GM18507 (cell line): ENCODE measurements at regions not wholly inside any gene's neighbourhood (a gene's known extent, or its start where the extent isn't known, plus 50 kb on each side); places are given as distances from the start of the nearest gene placed in this dataset.
"Not testable (repeated sequence)": the region's sequence is repeated elsewhere in the genome, so short reads cannot be mapped to it uniquely, and the experiment has no call there.

ENCODE experiments used
- DNase-seq: peaks from one replicate; pipeline ENCODE4 v3.0.0; 2011; ENCODE audit warnings: low read depth; ENCODE audit not compliant: insufficient read length; ENCODE audit errors: extremely low spot score
- FAIRE-seq: peaks from 2 replicates; lab custom pipeline; 2011; peaks lifted over from hg19 to GRCh38; lab: Jason Lieb, UNC

DNA sequence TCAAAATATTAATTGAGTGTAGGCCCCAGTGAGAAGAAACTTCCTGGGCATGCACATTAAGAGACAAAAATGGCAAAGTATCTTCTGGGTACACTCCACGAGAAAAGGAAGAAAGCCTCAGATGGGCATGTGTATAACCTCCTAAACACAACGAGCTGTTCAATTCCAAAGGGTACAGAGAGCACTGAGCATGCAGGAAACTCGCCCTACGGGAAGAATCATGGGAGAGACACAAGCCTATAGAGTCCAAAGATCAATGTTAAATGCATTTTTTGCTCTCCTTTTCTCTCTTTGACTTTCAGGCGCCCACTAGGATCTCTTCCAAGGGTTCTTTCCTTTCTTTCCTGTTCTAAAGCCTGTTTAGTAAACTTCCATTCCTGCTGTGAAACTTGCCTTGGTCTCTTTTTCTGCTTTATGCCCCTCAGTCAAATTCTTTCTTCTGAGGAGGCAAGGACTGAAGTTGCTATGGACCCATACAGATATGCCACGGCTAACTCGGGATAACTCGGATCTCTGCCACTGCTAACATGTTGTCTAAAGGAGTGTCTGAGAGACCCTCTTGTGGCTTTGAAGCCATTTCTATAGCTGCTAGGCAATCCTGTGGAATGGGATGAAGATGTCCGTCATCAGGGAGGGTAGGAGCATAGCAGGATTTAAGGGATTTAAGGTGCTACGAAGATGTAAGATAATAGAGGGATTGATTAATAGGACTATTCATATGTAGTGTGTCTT is 99.5 kb upstream of the MTLN start:
- DNase-seq, FAIRE-seq: not testable (repeated sequence)

GRCh38 chr2:110310988-110311475 is 98.7 kb upstream of the MTLN start:
- not testable (repeated sequence) for FAIRE-seq, DNase-seq

DNA sequence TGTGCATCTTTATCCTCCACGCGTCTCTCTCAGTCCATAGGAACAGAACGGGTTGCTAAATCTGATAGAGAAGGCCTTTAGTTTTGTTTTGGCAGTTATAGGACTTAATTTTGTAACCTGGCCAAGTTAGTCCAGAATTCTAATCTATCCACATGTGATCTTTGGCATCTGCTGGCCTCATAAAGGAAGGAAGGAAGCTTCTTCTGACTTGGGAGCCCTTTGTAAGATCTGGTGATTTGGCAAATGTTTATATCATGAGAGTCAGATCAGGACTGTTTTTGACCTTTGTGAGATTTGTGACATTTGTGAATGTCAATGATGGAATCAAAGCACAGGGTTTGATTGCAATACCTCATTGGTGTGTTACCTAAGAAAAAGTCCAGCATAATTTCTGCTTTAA is 96.4 kb upstream of the MTLN start:
- FAIRE-seq, DNase-seq: not testable (repeated sequence)

DNA sequence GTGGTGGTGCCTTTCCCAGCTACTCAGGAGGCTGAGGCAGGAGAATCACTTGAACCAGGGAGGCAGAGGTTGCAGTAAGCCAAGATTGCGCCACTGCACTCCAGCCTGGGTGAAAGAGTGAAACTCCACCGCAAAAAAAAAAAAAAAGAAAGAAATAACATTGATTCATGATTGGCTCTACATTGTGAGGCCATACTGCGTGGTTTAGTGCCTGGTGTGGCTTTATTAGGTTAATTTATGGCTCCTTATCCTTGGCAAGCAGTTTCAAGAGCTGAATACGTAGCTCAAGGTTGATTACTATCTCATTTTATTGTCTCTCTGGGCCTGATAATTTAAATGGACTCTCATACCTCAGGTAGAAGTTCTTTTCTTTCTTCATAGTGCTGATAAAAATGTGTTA is 80.5 kb upstream of the MTLN start:
- not testable (repeated sequence) for DNase-seq, FAIRE-seq

GRCh38 chr2:110291909-110292579 is 79.7 kb upstream of the MTLN start:
- FAIRE-seq, DNase-seq: not testable (repeated sequence)

DNA sequence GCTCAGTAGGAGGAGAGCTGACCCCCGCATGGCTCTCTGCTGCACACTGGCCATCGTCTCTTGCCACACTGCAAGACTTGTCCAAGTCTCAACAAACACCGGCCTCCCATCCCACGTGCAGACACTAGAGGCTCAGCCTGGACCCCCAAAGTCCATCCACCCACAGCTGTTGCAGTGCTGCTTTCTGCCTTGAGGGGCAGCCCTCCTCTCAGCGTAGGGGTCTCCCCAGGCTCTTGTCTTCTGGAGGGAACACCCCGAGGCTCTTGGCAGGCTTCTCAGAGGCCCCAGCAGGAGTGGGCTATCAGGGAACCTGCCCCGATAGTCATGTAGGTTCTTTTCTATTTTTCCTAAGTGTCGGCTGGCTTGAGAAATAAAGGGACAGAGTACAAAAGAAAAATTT is 75.5 kb upstream of the MTLN start:
- DNase-seq, FAIRE-seq: not testable (repeated sequence)

DNA sequence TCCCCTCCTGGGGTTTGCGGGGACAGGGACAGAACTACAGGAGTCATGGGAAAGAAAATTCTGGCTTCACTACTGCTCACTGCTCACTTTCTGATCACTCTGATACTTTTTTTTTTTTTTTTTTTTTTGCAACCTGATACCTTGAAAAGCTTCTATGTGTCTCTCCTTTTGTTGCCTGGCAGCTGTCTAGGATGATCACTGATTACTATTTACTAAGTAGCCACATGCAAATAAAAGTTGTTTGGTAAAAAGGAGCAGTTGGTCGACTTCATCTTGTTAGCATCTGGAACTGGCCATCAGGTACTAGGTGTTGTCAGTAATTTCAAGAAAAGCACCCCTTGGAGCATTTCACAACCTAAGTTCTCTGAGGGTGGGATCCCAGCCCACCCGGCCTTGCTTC is 74.9 kb upstream of the MTLN start:
- not testable (repeated sequence) for DNase-seq, FAIRE-seq

- DNase-seq, FAIRE-seq: not testable (repeated sequence)
These were observed 72.7 kb upstream of the MTLN start for GRCh38 chr2:110285002-110285401.

- not testable (repeated sequence) for FAIRE-seq
These were observed 68.5 kb upstream of the MTLN start for GRCh38 chr2:110280804-110281203.

GRCh38 chr2:110277054-110277453 is 64.7 kb upstream of the MTLN start:
- not testable (repeated sequence) for FAIRE-seq

More at GRCh38 chr2:110280804-110281203, 68.5 kb upstream of the MTLN start:
- DNase-seq: not testable (repeated sequence)

GRCh38 chr2:110276092-110276491 is 63.7 kb upstream of the MTLN start:
- not testable (repeated sequence) for DNase-seq, FAIRE-seq

More at GRCh38 chr2:110277054-110277453, 64.7 kb upstream of the MTLN start:
- DNase-seq: not testable (repeated sequence)

DNA sequence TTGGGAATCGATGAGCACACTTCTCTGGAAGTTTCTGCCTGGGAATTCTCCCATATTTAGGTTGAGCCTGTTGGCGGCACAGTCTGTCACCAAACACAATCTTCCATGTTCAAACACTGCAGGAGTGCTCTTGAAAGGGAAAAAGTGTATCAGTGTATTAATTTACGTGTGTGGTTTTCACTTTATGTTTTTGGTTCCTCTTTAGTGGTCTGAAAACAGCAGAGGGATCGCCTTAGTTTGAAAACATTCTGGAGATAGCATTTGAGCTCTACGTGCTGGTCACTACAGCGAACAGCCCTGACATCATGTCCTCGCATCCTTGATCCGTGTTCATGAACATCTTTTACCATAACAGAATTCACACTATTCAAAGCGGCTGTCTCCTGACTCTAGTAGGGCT is 57.3 kb upstream of the MTLN start:
- FAIRE-seq, DNase-seq: not testable (repeated sequence)

DNA sequence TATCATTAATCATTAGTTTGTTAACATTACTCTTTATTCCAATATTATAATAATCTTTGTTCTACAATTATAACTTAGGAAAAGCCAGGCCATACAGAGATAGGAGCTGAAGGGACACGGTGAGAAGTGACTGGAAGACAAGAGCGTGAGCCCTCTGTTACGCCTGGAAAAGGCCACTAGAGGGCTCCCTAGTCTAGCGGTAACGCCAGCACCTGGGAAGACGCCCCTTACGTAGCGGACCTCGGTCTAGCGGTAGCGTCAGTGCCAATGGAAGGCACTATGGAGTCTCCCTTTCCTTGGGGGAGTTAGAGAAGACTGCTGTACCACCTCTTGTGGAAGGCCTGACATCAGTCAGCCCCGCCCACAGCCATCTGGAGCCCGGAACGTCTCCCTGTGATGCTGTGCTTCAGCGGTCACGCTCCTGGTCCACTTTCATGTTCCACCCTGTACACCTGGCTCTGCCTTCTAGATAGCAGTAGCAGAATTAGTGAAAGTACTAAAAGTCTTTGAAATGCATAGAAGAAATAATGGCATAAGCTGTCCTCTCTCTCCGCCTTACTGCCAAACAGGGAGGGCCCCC is 55.6 kb upstream of the MTLN start:
- FAIRE-seq, DNase-seq: not testable (repeated sequence)

- not testable (repeated sequence) for FAIRE-seq, DNase-seq
These were observed 52.5 kb upstream of the MTLN start for GRCh38 chr2:110264804-110265203.

GRCh38 chr2:110264076-110264681 is 51.8 kb upstream of the MTLN start:
- not testable (repeated sequence) for FAIRE-seq, DNase-seq

GRCh38 chr2:110263462-110263861 is 51.1 kb upstream of the MTLN start:
- FAIRE-seq, DNase-seq: not testable (repeated sequence)
